GM23248 (cell line): ENCODE measurements at regions not wholly inside any gene's neighbourhood (a gene's known extent, or its start where the extent isn't known, plus 50 kb on each side); places are given as distances from the start of the nearest gene placed in this dataset.

ENCODE experiments used
- DNase-seq: peaks from one replicate; pipeline ENCODE4 v3.0.0-alpha.2; 2015
- H2AFZ ChIP-seq: fragments of 200-600 bp; sonication (generic); 2 replicates; pipeline ENCODE4 v1.6.1; 2016; ENCODE audit warnings: antibody characterized with exemption
- H3F3A ChIP-seq: fragments of 200-600 bp; sonication (generic); 2 replicates; pipeline ENCODE4 v1.6.1; 2016; ENCODE audit warnings: mild to moderate bottlenecking, antibody characterized with exemption, mixed run types; ENCODE audit not compliant: insufficient read depth
- H3K27ac ChIP-seq: fragments of 200-600 bp; sonication (generic); 2 replicates; pipeline ENCODE4 v1.5.1; 2016; ENCODE audit warnings: mild to moderate bottlenecking
- H3K27me3 ChIP-seq: fragments of 200-600 bp; sonication (generic); replicated peaks from 2 replicates; pipeline ENCODE4 v1.6.1; 2016; ENCODE audit warnings: mild to moderate bottlenecking; ENCODE audit not compliant: insufficient read depth
- H3K36me3 ChIP-seq: fragments of 200-600 bp; sonication (generic); 2 replicates; pipeline ENCODE4 v1.6.1; 2016; ENCODE audit warnings: low read depth, mild to moderate bottlenecking
- H3K4me1 ChIP-seq: fragments of 200-600 bp; sonication (generic); 2 replicates; pipeline ENCODE4 v1.6.1; 2016; ENCODE audit warnings: mild to moderate bottlenecking; ENCODE audit not compliant: insufficient read depth
- H3K4me2 ChIP-seq: fragments of 200-600 bp; sonication (generic); one replicate; pipeline ENCODE4 v1.6.1; 2016; ENCODE audit warnings: mild to moderate bottlenecking; ENCODE audit not compliant: unreplicated experiment
- H3K4me3 ChIP-seq: fragments of 200-600 bp; sonication (generic); 2 replicates; pipeline ENCODE4 v1.5.1; 2016; ENCODE audit warnings: mild to moderate bottlenecking
- H3K79me2 ChIP-seq: fragments of 200-600 bp; sonication (generic); 2 replicates; pipeline ENCODE4 v1.6.1; 2016; ENCODE audit warnings: mild to moderate bottlenecking; ENCODE audit not compliant: insufficient read depth
- H3K9ac ChIP-seq: fragments of 200-600 bp; sonication (generic); 2 replicates; pipeline ENCODE4 v1.6.1; 2016; ENCODE audit warnings: mild to moderate bottlenecking
- H3K9me2 ChIP-seq: fragments of 200-600 bp; sonication (generic); 2 replicates; pipeline ENCODE4 v1.6.1; 2016; ENCODE audit warnings: mixed run types, mild to moderate bottlenecking, moderate library complexity; ENCODE audit not compliant: insufficient read depth
- H3K9me3 ChIP-seq: fragments of 200-600 bp; sonication (generic); one replicate; pipeline ENCODE4 v1.6.1; 2017; ENCODE audit warnings: low read depth
- H4K20me1 ChIP-seq: fragments of 200-600 bp; sonication (generic); 2 replicates; pipeline ENCODE4 v1.6.0; 2016; ENCODE audit not compliant: insufficient read depth
- EZH2 ChIP-seq: fragments of 200-600 bp; sonication (generic); IDR thresholded peaks from 2 replicates; pipeline ENCODE4 v1.6.1; 2018; ENCODE audit warnings: antibody characterized with exemption, mild to moderate bottlenecking; ENCODE audit not compliant: insufficient read depth, poor library complexity, severe bottlenecking
- EZH2phosphoT487 ChIP-seq: fragments of 200-600 bp; sonication (generic); IDR thresholded peaks from 2 replicates; pipeline ENCODE4 v1.6.1; 2018; ENCODE audit warnings: antibody characterized with exemption, moderate library complexity, mild to moderate bottlenecking, low read depth; ENCODE audit not compliant: insufficient read depth
- WGBS, 2 experiments: methylation state at CpG; one replicate each; pipeline ENCODE4 v1.1.6; 2015 to 2017; ENCODE audit warnings: low lambda C conversion rate in 2 of 2, low coverage in 1 of 2; ENCODE audit errors: missing lambda C conversion rate in 2 of 2; 5-methylcytosine and 5-hydroxymethylcytosine counted together
- in situ Hi-C: fragments of 300-500 bp; cut with MboI; formaldehyde crosslinking; loops from 2 replicates; pipeline ENCODE4 v1.15.0; 2020

DNA sequence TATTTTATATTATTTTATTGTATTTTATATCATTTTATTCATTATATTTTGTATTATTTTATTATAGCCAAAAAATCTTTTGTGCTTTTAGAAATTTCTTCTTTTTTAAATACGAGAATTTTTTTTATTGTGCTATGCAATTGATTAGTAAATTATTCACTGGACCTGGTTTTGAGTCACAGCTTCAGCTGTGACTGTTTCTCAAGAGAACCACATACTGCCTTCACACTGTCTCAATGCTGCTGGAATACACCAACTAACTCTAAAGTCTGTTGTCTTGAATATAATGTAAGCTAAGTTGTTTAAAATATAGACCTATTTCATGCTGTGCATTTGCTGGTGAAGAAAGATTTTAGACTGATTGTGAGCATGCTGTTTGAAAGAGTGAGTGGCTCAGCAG is 423.6 kb downstream of the NDFIP2 start:
- H2AFZ ChIP-seq = peak overlapping the region; percentile 37; the same call in 1 of the 2 replicates
- TF ChIP-seq EZH2 = no peak
- no peak for TF ChIP-seq EZH2phosphoT487
- 63 to 64% methylated on average over 1 of the region's 1 CpG for WGBS, 2 experiments
- H3K36me3 ChIP-seq = no peaks in the 10 kb centered on the region
- H3K9me3 ChIP-seq = no peaks in the 10 kb centered on the region
- H3K9ac ChIP-seq = no peak overlapping the region
- H3K27ac ChIP-seq = no peak overlapping the region
- H3K27me3 ChIP-seq = no peaks in the 10 kb centered on the region
- no peaks in the 10 kb centered on the region for H4K20me1 ChIP-seq
- DNase-seq = peak; percentile 31
- H3K9me2 ChIP-seq = no peaks in the 10 kb centered on the region
- no peak overlapping the region for H3K4me3 ChIP-seq
- H3K79me2 ChIP-seq = no peaks in the 10 kb centered on the region
- H3K4me2 ChIP-seq = no peak overlapping the region
- H3F3A ChIP-seq = no peaks in the 10 kb centered on the region
- no peaks in the 10 kb centered on the region for H3K4me1 ChIP-seq
- in situ Hi-C loops = no loop called here

DNA sequence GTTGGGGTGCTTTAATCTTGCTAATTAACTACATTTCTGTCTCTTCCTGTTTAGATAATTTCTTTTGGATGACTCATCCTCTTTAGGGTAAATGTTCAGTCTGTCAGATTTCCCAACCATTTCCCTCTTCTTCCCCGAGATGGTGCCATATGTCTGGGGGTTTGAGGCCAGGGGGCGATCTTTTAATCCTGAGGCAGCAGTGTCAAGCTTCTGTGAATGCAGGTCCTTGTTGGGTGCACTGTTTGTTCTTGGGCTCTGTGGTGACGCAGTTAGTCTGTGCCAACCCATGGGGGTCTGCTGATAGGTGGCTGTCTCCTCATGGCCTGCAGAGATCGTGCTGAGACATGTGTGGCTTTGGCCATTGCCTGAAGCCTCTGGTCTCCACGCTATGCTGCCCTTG is 420.4 kb downstream of the NDFIP2 start:
- Histone ChIP-seq H3K27ac (no peak overlapping the region), H3K4me3 (no peak overlapping the region), H4K20me1 (no peaks in the 10 kb centered on the region), H3K9me3 (no peaks in the 10 kb centered on the region), H3K4me1 (no peaks in the 10 kb centered on the region), H3K9ac (no peak overlapping the region), H3K9me2 (no peaks in the 10 kb centered on the region), H2AFZ (no peak overlapping the region), H3K4me2 (no peak overlapping the region), H3K27me3 (no peaks in the 10 kb centered on the region), H3K79me2 (no peaks in the 10 kb centered on the region), H3F3A (no peaks in the 10 kb centered on the region), H3K36me3 (no peaks in the 10 kb centered on the region)
- in situ Hi-C loops = no loop called here
- TF ChIP-seq EZH2phosphoT487 (no peak), EZH2 (no peak)
- WGBS, 2 experiments = 74 to 75% methylated on average over 5 of the region's 5 CpGs
- peak; percentile 25 for DNase-seq

- no peak for DNase-seq
- Histone ChIP-seq H3K27me3 (no peaks in the 10 kb centered on the region), H3K79me2 (no peaks in the 10 kb centered on the region), H3K27ac (no peak overlapping the region), H4K20me1 (no peaks in the 10 kb centered on the region), H3K4me2 (no peak overlapping the region), H3K4me1 (no peaks in the 10 kb centered on the region), H3F3A (no peaks in the 10 kb centered on the region), H3K36me3 (no peaks in the 10 kb centered on the region), H3K9me3 (no peaks in the 10 kb centered on the region), H3K9ac (no peak overlapping the region), H3K9me2 (no peaks in the 10 kb centered on the region), H3K4me3 (no peak overlapping the region), H2AFZ (no peak overlapping the region)
- in situ Hi-C loops = no loop called here
- WGBS, 2 experiments = 94 to 100% methylated on average over 1 of the region's 1 CpG
- TF ChIP-seq EZH2phosphoT487 = no peak
- TF ChIP-seq EZH2 = no peak
Measured at GRCh38 chr13:79900356-79900755, 419.4 kb downstream of the NDFIP2 start.

DNA sequence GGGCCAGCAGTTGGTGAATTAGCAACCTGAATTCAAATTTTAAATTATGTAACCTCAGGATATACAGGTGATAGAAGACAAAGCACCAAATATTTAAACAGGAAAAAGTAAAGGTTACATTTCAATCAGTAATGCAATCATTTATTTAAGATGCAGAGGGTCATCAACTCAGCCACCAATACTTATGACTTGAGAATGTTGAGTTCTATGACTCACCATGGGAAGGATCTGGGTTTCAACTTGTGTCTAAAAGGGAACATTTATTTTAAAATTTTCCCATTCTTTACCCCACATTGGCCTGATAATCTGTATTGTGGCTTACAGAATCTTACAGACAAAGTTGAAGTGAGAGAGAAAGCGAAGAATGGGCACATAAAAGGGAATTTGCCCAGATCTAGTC is 418.0 kb downstream of the NDFIP2 start:
- Histone ChIP-seq H3F3A (no peaks in the 10 kb centered on the region), H3K36me3 (no peaks in the 10 kb centered on the region), H3K27me3 (no peaks in the 10 kb centered on the region), H3K79me2 (no peaks in the 10 kb centered on the region), H3K9me2 (no peaks in the 10 kb centered on the region), H3K9ac (no peak overlapping the region), H3K4me2 (no peak overlapping the region), H3K4me1 (no peaks in the 10 kb centered on the region), H4K20me1 (no peaks in the 10 kb centered on the region), H3K4me3 (no peak overlapping the region), H3K27ac (no peak overlapping the region), H2AFZ (no peak overlapping the region), H3K9me3 (no peaks in the 10 kb centered on the region)
- WGBS, 2 experiments = 100% methylated on average over 1 of the region's 1 CpG
- in situ Hi-C loops = no loop called here
- DNase-seq = peak; percentile 23
- TF ChIP-seq EZH2phosphoT487 (no peak), EZH2 (no peak)

GRCh38 chr13:79898202-79898826 is 417.4 kb downstream of the NDFIP2 start:
- H4K20me1 ChIP-seq = no peaks in the 10 kb centered on the region
- no peak overlapping the region for H2AFZ ChIP-seq
- no peaks in the 10 kb centered on the region for H3K79me2 ChIP-seq
- DNase-seq = no peak
- WGBS, 2 experiments = 95% methylated on average over 2 of the region's 2 CpGs
- H3K9me2 ChIP-seq = no peaks in the 10 kb centered on the region
- H3K4me2 ChIP-seq = no peak overlapping the region
- no peaks in the 10 kb centered on the region for H3K4me1 ChIP-seq
- no peak overlapping the region for H3K27ac ChIP-seq
- TF ChIP-seq EZH2phosphoT487 (no peak), EZH2 (no peak)
- H3K9ac ChIP-seq = no peak overlapping the region
- in situ Hi-C loops = no loop called here
- no peak overlapping the region for H3K4me3 ChIP-seq
- H3K9me3 ChIP-seq = no peaks in the 10 kb centered on the region
- H3K36me3 ChIP-seq = no peaks in the 10 kb centered on the region
- H3F3A ChIP-seq = no peaks in the 10 kb centered on the region
- H3K27me3 ChIP-seq = no peaks in the 10 kb centered on the region
